PFSK-1 (cell line): ENCODE measurements at regions not wholly inside any gene's neighbourhood (a gene's known extent, or its start where the extent isn't known, plus 50 kb on each side); places are given as distances from the start of the nearest gene placed in this dataset.

Experiments used
- FOXP2 ChIP-seq: optimal IDR thresholded peaks from 2 replicates; pipeline ENCODE3; 2011; ENCODE audit warnings: borderline replicate concordance, control low read depth, inconsistent platforms; ENCODE audit not compliant: insufficient read depth; ENCODE audit errors: extremely low read length, extremely low read depth
- POLR2AphosphoS5 ChIP-seq: IDR thresholded peaks from 2 replicates; pipeline ENCODE4 v1.6.1; 2012; ENCODE audit warnings: low read depth, mild to moderate bottlenecking, control low read depth, low read length, moderate library complexity
- REST ChIP-seq, 2 experiments: IDR thresholded peaks; 2 replicates each; pipeline versions ENCODE4 v1.6.1 to v1.8.0; 2011 to 2012; ENCODE audit warnings: low read depth in 2 of 2, low read length in 2 of 2, control low read depth in 1 of 2, inconsistent platforms in 1 of 2, mild to moderate bottlenecking in 1 of 2, moderate library complexity in 1 of 2; ENCODE audit not compliant: insufficient read depth in 1 of 2
- SIN3A ChIP-seq: IDR thresholded peaks from 2 replicates; pipeline ENCODE4 v1.6.1; 2012; ENCODE audit warnings: mild to moderate bottlenecking, low read length, moderate library complexity, borderline replicate concordance; ENCODE audit not compliant: insufficient read depth
- TAF1 ChIP-seq: IDR thresholded peaks from 2 replicates; pipeline ENCODE4 v1.6.1; 2012; ENCODE audit warnings: low read length, control low read depth, borderline replicate concordance; ENCODE audit not compliant: insufficient read depth

GRCh38 chr20:7656687-7657467 lies 283.4 kb downstream of the HAO1 start:
- TF ChIP-seq POLR2AphosphoS5 (no peak), FOXP2 (no peak), SIN3A (no peak), TAF1 (no peak), REST (IDR thresholded peaks at IDR 0.05; ENCODE audit: insufficient read depth in 1 of 2, low read depth in 2 of 2, low read length in 2 of 2) (no peak)

DNA sequence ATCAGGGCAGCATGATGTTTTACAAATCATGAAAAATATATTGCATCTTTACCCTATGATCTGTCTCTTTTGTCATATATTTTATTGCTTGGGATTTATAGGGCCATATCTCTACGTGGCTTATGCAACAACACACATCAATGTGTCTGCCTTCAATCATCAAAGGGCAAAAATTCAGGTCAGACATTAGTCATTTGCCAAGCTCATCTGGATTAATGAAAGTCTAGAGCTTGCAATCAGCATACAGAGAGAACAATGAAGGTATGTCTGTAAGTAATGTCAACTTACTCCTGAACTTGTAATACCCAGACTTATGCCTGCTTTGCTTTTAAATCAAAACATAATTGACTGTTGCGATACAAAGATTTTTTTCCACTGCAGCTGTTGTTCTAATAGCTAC lies 282.7 kb downstream of the HAO1 start:
- no peak for TF ChIP-seq POLR2AphosphoS5
- TF ChIP-seq SIN3A, result no peak
- TF ChIP-seq FOXP2, result no peak
- TF ChIP-seq REST (IDR thresholded peaks at IDR 0.05; ENCODE audit: insufficient read depth in 1 of 2, low read depth in 2 of 2, low read length in 2 of 2), result no peak
- no peak for TF ChIP-seq TAF1

DNA sequence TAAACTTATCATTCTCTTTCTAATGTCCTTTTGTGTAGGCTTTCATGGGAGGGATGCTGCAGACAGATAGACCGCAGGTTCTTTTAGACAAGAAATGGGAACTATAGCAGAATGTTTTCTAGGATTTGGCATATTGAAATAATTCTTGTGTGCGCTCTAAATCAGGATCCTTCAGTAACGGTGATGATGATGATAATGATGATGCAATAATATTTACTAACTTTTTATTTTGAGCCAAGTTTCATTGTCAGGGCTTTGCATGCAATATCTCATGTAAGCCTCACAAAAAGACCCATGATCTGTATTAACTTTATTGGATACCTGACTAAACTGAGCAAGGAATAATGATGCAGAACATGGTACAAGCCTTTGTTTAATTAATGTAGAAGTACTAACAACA lies 280.1 kb downstream of the HAO1 start:
- TF ChIP-seq TAF1, result no peak
- no peak for TF ChIP-seq REST (IDR thresholded peaks at IDR 0.05; ENCODE audit: insufficient read depth in 1 of 2, low read depth in 2 of 2, low read length in 2 of 2)
- no peak for TF ChIP-seq SIN3A
- TF ChIP-seq POLR2AphosphoS5, result no peak
- no peak for TF ChIP-seq FOXP2

GRCh38 chr20:7665376-7665775 lies 274.9 kb downstream of the HAO1 start:
- TF ChIP-seq TAF1, result no peak

DNA sequence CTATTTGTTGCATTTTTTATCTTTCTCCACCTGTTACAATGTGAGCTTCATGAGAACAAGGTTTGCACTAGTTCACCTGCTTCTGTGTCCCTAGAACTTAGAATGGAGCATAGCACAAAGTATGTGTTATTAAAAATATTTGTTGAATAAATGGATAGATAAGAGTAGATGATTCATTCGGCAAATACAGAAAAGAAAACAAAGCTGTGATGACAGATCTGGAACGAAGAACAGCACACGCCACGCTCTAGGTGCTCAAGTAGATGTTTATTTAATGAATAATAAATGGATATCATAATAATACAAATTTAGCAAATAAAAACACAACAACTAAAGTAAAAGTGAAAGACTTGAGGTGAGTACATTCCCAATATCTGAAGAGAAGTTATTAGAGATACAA lies 273.1 kb downstream of the HAO1 start:
- TF ChIP-seq FOXP2, result no peak
- no peak for TF ChIP-seq REST (IDR thresholded peaks at IDR 0.05; ENCODE audit: insufficient read depth in 1 of 2, low read depth in 2 of 2, low read length in 2 of 2)
- TF ChIP-seq TAF1, result no peak
- TF ChIP-seq SIN3A, result no peak
- no peak for TF ChIP-seq POLR2AphosphoS5
